Thyroid gland (tissue), 4 donors: ENCODE measurements at regions not wholly inside any gene's neighbourhood (a gene's known extent, or its start where the extent isn't known, plus 50 kb on each side); places are given as distances from the start of the nearest gene placed in this dataset.

Experiments used
- CTCF ChIP-seq, 6 experiments: fragments of 200-600 bp in 3 of 6; fragments of 450-650 bp in 3 of 6; sonication (generic) in 3 of 6; IDR thresholded peaks; one replicate each; pipeline ENCODE4 v1.5.1; 2016 to 2019; ENCODE audit warnings: antibody characterized with exemption in 6 of 6, mild to moderate bottlenecking in 2 of 6, inconsistent platforms in 1 of 6, moderate library complexity in 1 of 6
- POLR2A ChIP-seq, 2 donors: fragments of 450-650 bp; IDR thresholded peaks; one replicate each; pipeline ENCODE4 v1.6.1; 2017; ENCODE audit warnings: antibody characterized with exemption in 2 of 2, mild to moderate bottlenecking in 2 of 2, moderate library complexity in 1 of 2

DNA sequence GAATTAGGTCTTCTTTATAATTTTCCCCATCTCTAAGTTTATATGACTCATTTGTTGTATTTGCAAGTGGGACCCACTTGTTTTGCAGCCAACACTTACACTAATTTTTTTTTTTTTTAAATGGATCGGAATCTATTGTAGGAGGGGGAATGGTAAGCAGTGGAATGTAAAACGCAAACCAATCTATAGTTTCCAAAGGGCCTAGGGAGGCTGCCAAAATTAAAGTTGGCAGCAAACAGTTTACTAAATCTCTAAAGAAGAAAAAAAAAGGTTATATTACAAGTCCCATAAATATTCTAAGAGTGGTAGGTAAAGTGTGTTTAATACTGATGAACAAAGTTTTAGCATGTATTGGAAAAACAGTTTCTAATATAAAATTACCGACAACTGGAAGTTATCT, 416.8 kb upstream of the SALL1 start:
- TF ChIP-seq CTCF (IDR thresholded peaks at IDR 0.05), result no peak
- TF ChIP-seq POLR2A (IDR thresholded peaks at IDR 0.05), result no peak
